ENCODE measurements at regions not wholly inside any gene's neighbourhood (a gene's known extent, or its start where the extent isn't known, plus 50 kb on each side); places are given as distances from the start of the nearest gene placed in this dataset.
"Not testable (repeated sequence)": the region's sequence is repeated elsewhere in the genome, so short reads cannot be mapped to it uniquely, and the experiment has no call there.

DNA sequence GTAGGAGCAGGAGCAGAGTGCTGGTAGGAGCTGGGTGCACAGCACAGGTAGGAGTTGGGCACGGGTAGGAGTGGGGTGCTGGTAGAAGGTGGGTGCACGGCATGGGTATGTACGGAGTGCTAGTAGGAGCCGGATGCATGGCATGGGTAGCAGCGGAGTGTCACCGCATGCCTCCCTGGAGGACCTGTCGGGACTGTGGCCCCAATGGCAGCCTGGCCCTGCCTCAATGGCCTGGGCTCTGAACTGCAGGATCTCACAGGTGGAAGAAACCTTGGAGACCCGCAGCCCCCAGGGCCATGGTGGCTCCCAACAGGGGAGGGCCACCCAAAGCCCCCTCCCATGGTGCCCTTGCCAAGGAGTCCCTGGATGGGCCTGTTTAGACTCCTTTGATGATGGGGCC, 1146.0 kb downstream of the UQCRFS1 start:
- Histone ChIP-seq H3K9me3 (peaks cover 0 to 7% of the 10 kb centered on the region in 2 donors), H3K4me1 (no peaks in the 10 kb centered on the region), H3K36me3 (no peaks in the 10 kb centered on the region), H3K4me3 (no peak overlapping the region), H3K27ac (no peak overlapping the region), H3K27me3 (no peaks in the 10 kb centered on the region)
- TF ChIP-seq CTCF (IDR thresholded peaks at IDR 0.05), result no peak
- DNase-seq, result no peak
- intact Hi-C loops (cut with DNase I), result no loop called here
- ATAC-seq, result no peak

- H3K4me1 ChIP-seq, result no peaks in the 10 kb centered on the region
- ATAC-seq, result no peak
- intact Hi-C loops (cut with DNase I), result no loop called here
- no peaks in the 10 kb centered on the region for H3K36me3 ChIP-seq
- H3K4me3 ChIP-seq, result no peak overlapping the region
- H3K27ac ChIP-seq, result no peak overlapping the region
- no peaks in the 10 kb centered on the region for H3K27me3 ChIP-seq
- no peak for DNase-seq
- peaks cover 0 to 9% of the 10 kb centered on the region in 2 donors for H3K9me3 ChIP-seq
- no peak for TF ChIP-seq CTCF (IDR thresholded peaks at IDR 0.05)
These were observed 1146.8 kb downstream of the UQCRFS1 start for GRCh38 chr19:28066161-28066560.

DNA sequence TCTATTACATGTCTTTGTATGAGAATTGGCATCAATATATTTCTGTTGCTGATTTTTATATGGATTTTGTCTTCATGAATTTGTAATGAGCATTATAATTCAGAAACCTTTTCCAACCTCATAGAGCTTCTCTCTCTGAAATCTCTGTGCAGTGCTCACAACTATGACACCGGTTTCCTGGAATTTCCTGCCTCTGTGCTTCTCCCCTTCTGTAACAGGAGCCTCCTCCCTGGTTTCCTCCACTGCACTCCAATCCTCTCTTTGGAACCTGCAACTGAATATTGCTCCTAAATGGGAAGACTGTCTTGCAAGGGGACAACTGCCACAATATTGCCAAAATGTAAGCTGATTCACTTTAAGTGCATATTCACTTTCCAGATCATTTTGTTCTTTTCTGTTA, 1147.9 kb downstream of the UQCRFS1 start:
- no peak for TF ChIP-seq CTCF (IDR thresholded peaks at IDR 0.05)
- DNase-seq (no peak), ATAC-seq (no peak)
- no peaks in the 10 kb centered on the region for H3K36me3 ChIP-seq
- no peak overlapping the region for H3K27ac ChIP-seq
- H3K9me3 ChIP-seq, result peaks cover 0 to 17% of the 10 kb centered on the region in 2 donors
- no peaks in the 10 kb centered on the region for H3K4me1 ChIP-seq
- intact Hi-C loops (cut with DNase I), result no loop called here
- no peaks in the 10 kb centered on the region for H3K27me3 ChIP-seq
- no peak overlapping the region for H3K4me3 ChIP-seq

GRCh38 chr19:28063702-28064101, 1149.2 kb downstream of the UQCRFS1 start:
- DNase-seq (no peak), ATAC-seq (no peak)

GRCh38 chr19:28061111-28061510, 1151.8 kb downstream of the UQCRFS1 start:
- intact Hi-C loops (cut with DNase I), result no loop called here
- H3K4me1 ChIP-seq, result no peaks in the 10 kb centered on the region
- DNase-seq, result no peak
- no peak overlapping the region for H3K4me3 ChIP-seq
- TF ChIP-seq CTCF (IDR thresholded peaks at IDR 0.05), result no peak
- no peak for ATAC-seq
- no peak overlapping the region for H3K27ac ChIP-seq
- peaks cover 0 to 35% of the 10 kb centered on the region in 2 donors for H3K9me3 ChIP-seq
- no peaks in the 10 kb centered on the region for H3K36me3 ChIP-seq
- H3K27me3 ChIP-seq, result no peaks in the 10 kb centered on the region

More at GRCh38 chr19:28063702-28064101, 1149.2 kb downstream of the UQCRFS1 start:
- no peak for TF ChIP-seq CTCF (IDR thresholded peaks at IDR 0.05)
- Histone ChIP-seq H3K27ac (no peak overlapping the region), H3K36me3 (no peaks in the 10 kb centered on the region), H3K4me3 (no peak overlapping the region), H3K9me3 (peaks cover 0 to 26% of the 10 kb centered on the region in 2 donors), H3K4me1 (no peaks in the 10 kb centered on the region), H3K27me3 (no peaks in the 10 kb centered on the region)
- intact Hi-C loops (cut with DNase I), result no loop called here

- DNase-seq; ATAC-seq; H3K4me3 ChIP-seq; H3K4me1 ChIP-seq; H3K36me3 ChIP-seq; H3K27ac ChIP-seq; H3K27me3 ChIP-seq; intact Hi-C loops (cut with DNase I): not testable (repeated sequence)
- peaks cover 0 to 33% of the 10 kb centered on the region in 2 donors for H3K9me3 ChIP-seq
These were observed 1155.9 kb downstream of the UQCRFS1 start for GRCh38 chr19:28057026-28057425.

All from left lung (tissue), 4 donors.